Parathyroid adenoma (tissue), 2 donors: ENCODE measurements at regions not wholly inside any gene's neighbourhood (a gene's known extent, or its start where the extent isn't known, plus 50 kb on each side); places are given as distances from the start of the nearest gene placed in this dataset.

Experiments used
- H2AFZ ChIP-seq: fragments of 300-600 bp; sonication (generic); one replicate; pipeline ENCODE4 v1.7.0; 2017; ENCODE audit warnings: antibody characterized with exemption, mild to moderate bottlenecking
- H3K27ac ChIP-seq: fragments of 300-600 bp; sonication (generic); one replicate; pipeline ENCODE4 v1.7.0; 2017
- H3K27me3 ChIP-seq: fragments of 300-600 bp; sonication (generic); one replicate; pipeline ENCODE4 v1.7.0; 2017; ENCODE audit warnings: low read length; ENCODE audit not compliant: control insufficient read depth, insufficient read depth
- H3K36me3 ChIP-seq: fragments of 300-600 bp; sonication (generic); one replicate; pipeline ENCODE4 v1.7.0; 2017; ENCODE audit warnings: low read length; ENCODE audit not compliant: control insufficient read depth, insufficient read depth
- H3K4me1 ChIP-seq: fragments of 300-600 bp; sonication (generic); one replicate; pipeline ENCODE4 v1.7.0; 2017; ENCODE audit warnings: control low read depth
- H3K4me2 ChIP-seq: fragments of 300-600 bp; sonication (generic); one replicate; pipeline ENCODE4 v1.7.0; 2017; ENCODE audit warnings: low read length
- H3K4me3 ChIP-seq: fragments of 300-600 bp; sonication (generic); one replicate; pipeline ENCODE4 v1.7.0; 2017; ENCODE audit warnings: low read depth, low read length
- H3K79me2 ChIP-seq: fragments of 300-600 bp; sonication (generic); one replicate; pipeline ENCODE4 v1.7.0; 2017; ENCODE audit warnings: control low read depth
- H3K9ac ChIP-seq: fragments of 300-600 bp; sonication (generic); one replicate; pipeline ENCODE4 v1.7.0; 2017; ENCODE audit warnings: mild to moderate bottlenecking
- H3K9me3 ChIP-seq: fragments of 300-600 bp; sonication (generic); one replicate; pipeline ENCODE4 v1.7.0; 2017; ENCODE audit warnings: low read length; ENCODE audit not compliant: control insufficient read depth
- TF ChIP-seq, protein P1 (sequence below): fragments of 300-600 bp; sonication (generic); IDR thresholded peaks from one replicate; pipeline ENCODE4 v1.7.0; 2017; ENCODE audit warnings: antibody characterized with exemption, mild to moderate bottlenecking
- donor health status: primary hyperparathyroidism.

DNA sequence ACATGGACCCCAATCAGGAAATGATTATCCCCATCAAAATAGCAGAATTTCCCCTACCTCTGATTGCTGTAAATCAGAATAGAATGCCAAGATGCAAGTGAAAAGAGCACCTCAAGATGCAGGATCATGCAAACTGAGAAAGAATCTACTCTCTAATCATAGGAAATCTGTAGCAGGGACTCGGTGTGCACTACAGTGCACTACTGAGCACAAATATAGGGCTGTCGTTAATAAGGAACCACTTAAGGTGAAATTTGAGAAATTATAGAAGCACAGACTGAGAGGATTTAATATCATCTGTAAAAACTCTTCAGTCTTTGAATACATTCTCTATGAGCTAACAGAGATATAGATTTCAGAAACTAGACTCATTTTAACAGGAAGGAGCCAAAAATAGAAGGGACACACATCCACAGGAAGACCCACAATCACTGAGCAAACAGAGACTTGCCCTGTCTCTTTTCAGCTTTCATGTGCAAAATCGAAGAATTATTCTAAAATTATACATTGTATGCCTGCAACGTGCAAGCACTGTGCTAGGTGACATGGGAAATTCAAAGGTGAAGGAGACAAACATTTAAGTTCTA, 278.3 kb downstream of the HIVEP2 start:
- no peaks in the 10 kb centered on the region for H3K79me2 ChIP-seq
- H2AFZ ChIP-seq, result no peak overlapping the region
- peaks cover 2% of the 10 kb centered on the region for H3K9me3 ChIP-seq
- H3K4me2 ChIP-seq, result no peak overlapping the region
- TF ChIP-seq, protein P1, sequence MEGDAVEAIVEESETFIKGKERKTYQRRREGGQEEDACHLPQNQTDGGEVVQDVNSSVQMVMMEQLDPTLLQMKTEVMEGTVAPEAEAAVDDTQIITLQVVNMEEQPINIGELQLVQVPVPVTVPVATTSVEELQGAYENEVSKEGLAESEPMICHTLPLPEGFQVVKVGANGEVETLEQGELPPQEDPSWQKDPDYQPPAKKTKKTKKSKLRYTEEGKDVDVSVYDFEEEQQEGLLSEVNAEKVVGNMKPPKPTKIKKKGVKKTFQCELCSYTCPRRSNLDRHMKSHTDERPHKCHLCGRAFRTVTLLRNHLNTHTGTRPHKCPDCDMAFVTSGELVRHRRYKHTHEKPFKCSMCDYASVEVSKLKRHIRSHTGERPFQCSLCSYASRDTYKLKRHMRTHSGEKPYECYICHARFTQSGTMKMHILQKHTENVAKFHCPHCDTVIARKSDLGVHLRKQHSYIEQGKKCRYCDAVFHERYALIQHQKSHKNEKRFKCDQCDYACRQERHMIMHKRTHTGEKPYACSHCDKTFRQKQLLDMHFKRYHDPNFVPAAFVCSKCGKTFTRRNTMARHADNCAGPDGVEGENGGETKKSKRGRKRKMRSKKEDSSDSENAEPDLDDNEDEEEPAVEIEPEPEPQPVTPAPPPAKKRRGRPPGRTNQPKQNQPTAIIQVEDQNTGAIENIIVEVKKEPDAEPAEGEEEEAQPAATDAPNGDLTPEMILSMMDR, result no peak
- H3K36me3 ChIP-seq, result no peaks in the 10 kb centered on the region
- no peak overlapping the region for H3K27ac ChIP-seq
- no peaks in the 10 kb centered on the region for H3K4me1 ChIP-seq
- no peaks in the 10 kb centered on the region for H3K27me3 ChIP-seq
- no peak overlapping the region for H3K4me3 ChIP-seq
- H3K9ac ChIP-seq, result no peak overlapping the region

DNA sequence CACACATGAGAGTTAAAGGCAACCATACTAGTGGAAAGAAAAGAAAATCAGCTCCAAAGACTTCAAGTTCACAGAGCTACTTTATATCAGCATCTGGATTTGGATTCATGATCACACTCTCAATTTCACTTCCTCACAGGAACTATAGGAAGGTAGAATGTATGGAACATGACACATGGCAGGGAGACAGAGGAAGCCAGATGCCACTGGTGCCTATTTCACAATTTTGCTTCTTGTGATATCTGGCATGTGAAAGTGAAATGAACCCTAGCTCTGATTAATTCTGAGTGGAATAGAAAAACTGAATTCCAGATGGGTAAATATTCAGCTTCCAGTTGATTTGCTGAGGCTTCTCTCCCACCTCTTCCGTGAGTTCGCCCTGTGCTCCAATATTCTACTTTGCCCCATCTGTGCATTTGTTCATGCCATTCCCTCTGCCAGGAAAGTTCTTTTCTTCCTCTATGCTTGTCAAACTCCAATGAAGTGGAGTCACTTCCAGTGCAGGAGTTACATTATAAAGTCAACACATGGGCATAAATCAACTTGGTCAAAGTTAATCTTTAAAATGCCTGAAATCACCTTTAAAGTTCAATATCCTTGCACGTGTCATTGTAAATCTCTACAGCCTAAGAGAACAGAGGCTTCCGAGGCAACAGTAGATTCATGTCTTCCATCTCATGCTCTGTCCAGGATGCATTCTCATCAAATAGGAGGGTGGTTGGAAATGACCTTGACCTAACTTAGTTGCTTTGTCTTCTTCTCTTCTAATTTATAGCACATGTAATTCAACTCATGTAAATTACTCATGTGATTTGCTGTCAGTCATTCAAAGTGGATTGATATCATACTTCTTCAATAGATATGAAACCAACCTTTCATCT, 275.3 kb downstream of the HIVEP2 start:
- TF ChIP-seq, protein P1, result no peak
- H3K9ac ChIP-seq, result no peak overlapping the region
- H3K79me2 ChIP-seq, result no peaks in the 10 kb centered on the region
- H3K4me3 ChIP-seq, result no peak overlapping the region
- H3K4me2 ChIP-seq, result no peak overlapping the region
- H2AFZ ChIP-seq, result no peak overlapping the region
- H3K27ac ChIP-seq, result no peak overlapping the region
- no peaks in the 10 kb centered on the region for H3K27me3 ChIP-seq
- H3K9me3 ChIP-seq, result no peaks in the 10 kb centered on the region
- no peaks in the 10 kb centered on the region for H3K36me3 ChIP-seq
- no peaks in the 10 kb centered on the region for H3K4me1 ChIP-seq

DNA sequence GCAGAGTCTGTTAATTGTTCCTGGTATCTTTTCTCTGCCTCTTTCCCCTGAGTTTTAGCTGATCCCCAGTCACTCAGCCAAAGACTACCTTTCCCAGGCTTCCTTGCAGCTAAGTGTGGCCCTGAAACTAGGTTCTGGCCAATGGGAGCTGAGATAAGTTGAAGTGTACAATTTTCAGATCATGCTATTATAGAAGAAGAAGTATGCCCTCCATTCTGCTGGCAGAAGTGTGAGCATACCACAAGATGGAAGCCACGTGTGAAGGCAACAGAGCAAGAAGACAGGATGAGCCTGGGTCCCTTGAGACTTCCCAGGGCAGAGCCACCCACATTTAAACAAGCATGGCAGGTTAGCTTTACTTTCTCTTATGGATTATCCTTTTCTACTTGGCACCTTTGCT, 273.2 kb downstream of the HIVEP2 start:
- Histone ChIP-seq H3K9ac (no peak overlapping the region), H3K27me3 (no peaks in the 10 kb centered on the region), H3K9me3 (no peaks in the 10 kb centered on the region), H3K36me3 (no peaks in the 10 kb centered on the region), H2AFZ (no peak overlapping the region), H3K27ac (no peak overlapping the region), H3K4me3 (no peak overlapping the region), H3K4me2 (no peak overlapping the region), H3K4me1 (no peaks in the 10 kb centered on the region), H3K79me2 (no peaks in the 10 kb centered on the region)
- TF ChIP-seq, protein P1, result no peak

DNA sequence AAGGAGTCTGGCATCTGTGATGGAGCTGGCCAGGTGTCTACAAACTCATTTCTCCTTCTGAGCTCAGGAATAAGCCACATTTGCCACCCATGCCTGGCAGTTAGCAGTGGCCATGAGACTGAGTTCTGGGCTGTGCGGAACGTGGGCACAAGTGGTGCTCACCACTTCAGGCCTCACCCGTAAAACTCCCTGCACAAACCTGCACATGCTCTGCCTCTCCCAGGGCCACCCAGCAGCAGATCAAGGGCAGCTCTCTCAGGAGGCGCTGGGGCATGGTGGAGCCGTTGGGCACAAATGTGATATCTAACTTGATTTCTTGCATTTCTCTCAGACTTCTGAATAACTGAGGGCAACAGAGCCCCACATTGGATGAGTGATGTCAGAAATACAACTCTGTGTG, 269.5 kb downstream of the HIVEP2 start:
- H3K27ac ChIP-seq, result no peak overlapping the region
- H3K4me3 ChIP-seq, result no peak overlapping the region

More for the DNA sequence above, 269.5 kb downstream of the HIVEP2 start:
- Histone ChIP-seq H3K9me3 (no peaks in the 10 kb centered on the region), H2AFZ (no peak overlapping the region), H3K36me3 (no peaks in the 10 kb centered on the region), H3K4me2 (no peak overlapping the region), H3K4me1 (no peaks in the 10 kb centered on the region), H3K27me3 (no peaks in the 10 kb centered on the region), H3K79me2 (no peaks in the 10 kb centered on the region), H3K9ac (no peak overlapping the region)
- TF ChIP-seq, protein P1, result no peak
